GM21737 (cell line): ENCODE measurements at regions not wholly inside any gene's neighbourhood (a gene's known extent, or its start where the extent isn't known, plus 50 kb on each side); places are given as distances from the start of the nearest gene placed in this dataset.
"Not testable (repeated sequence)": the region's sequence is repeated elsewhere in the genome, so short reads cannot be mapped to it uniquely, and the experiment has no call there.

ENCODE experiments used
- ATAC-seq: cut with Tn5 transposase; IDR thresholded peaks from one replicate; pipeline ENCODE4 v1.9.1; 2021; ENCODE audit warnings: mild to moderate bottlenecking, moderate library complexity; ENCODE audit not compliant: unreplicated experiment

GRCh38 chr20:47846651-47847050 lies 61.4 kb upstream of the SULF2 start:
- not testable (repeated sequence) for ATAC-seq

GRCh38 chr20:47845382-47845977 lies 60.2 kb upstream of the SULF2 start:
- not testable (repeated sequence) for ATAC-seq

- ATAC-seq: not testable (repeated sequence)
These were observed 59.3 kb upstream of the SULF2 start for GRCh38 chr20:47844568-47844906.

- ATAC-seq: no peak
These were observed 58.7 kb upstream of the SULF2 start for GRCh38 chr20:47843886-47844567.

GRCh38 chr20:47842950-47843349 lies 57.7 kb upstream of the SULF2 start:
- ATAC-seq: not testable (repeated sequence)

- not testable (repeated sequence) for ATAC-seq
These were observed 56.7 kb upstream of the SULF2 start for GRCh38 chr20:47842004-47842403.

GRCh38 chr20:47836256-47836817 lies 51.1 kb upstream of the SULF2 start:
- not testable (repeated sequence) for ATAC-seq
